ENCODE measurements at regions not wholly inside any gene's neighbourhood (a gene's known extent, or its start where the extent isn't known, plus 50 kb on each side); places are given as distances from the start of the nearest gene placed in this dataset.

DNA sequence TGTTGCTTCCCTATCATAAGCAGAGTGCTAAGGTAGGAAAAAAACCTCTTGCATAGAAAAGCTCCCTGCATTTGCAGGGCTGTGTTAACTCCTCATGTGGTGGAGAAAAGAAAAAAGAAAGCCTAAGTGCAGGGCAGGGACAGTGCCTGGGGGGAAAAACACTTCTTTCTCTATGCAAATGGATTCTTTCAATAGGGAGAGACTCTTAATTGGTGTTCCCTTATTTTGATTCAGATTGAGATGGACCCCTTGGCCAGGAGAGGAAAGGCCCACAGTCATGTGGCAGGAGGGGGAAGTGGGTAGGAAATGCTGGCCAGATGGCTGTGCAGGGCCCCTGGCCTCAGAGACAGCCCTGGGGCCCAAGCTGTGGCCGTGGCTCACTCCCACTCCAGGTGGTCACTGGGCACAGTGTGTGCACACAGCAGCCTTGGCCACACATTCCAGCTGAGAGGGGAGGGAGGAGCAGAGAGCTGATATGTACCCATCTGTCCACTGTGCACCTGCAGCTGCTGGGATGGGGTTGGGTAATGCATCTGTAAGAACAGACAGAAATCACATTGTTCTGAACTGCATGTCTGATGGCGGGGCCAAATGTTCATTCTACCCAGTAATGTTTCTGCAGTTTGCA, 410.4 kb downstream of the DSC3 start:
- DNase-seq (ENCODE audit: low read depth, low spot score) (no peak), ATAC-seq (no peak)
- Histone ChIP-seq H3K27me3 (ENCODE audit: control insufficient read depth, insufficient read depth, low read length) (no peaks in the 10 kb centered on the region), H3K36me3 (ENCODE audit: control insufficient read depth, insufficient read depth, low read length) (no peaks in the 10 kb centered on the region), H3K9me3 (ENCODE audit: control insufficient read depth, insufficient read depth, low read depth, low read length) (no peaks in the 10 kb centered on the region), H3K27ac (ENCODE audit: low read length) (no peak overlapping the region), H3K4me1 (ENCODE audit: control insufficient read depth, insufficient read depth, low read length) (no peaks in the 10 kb centered on the region), H3K4me3 (ENCODE audit: low read depth in 2 of 2, low read length in 2 of 2) (no peak overlapping the region)
- intact Hi-C loops (cut with micrococcal nuclease; ENCODE audit: unreplicated experiment) (no loop called here), in situ Hi-C loops (cut with HindIII; ENCODE audit: low pct_unique_long_range_greater_than_20kb, low sequenced_read_pairs) (no loop called here)
- POLR2A ChIA-PET = no interaction called here
- TF ChIP-seq, protein P1, sequence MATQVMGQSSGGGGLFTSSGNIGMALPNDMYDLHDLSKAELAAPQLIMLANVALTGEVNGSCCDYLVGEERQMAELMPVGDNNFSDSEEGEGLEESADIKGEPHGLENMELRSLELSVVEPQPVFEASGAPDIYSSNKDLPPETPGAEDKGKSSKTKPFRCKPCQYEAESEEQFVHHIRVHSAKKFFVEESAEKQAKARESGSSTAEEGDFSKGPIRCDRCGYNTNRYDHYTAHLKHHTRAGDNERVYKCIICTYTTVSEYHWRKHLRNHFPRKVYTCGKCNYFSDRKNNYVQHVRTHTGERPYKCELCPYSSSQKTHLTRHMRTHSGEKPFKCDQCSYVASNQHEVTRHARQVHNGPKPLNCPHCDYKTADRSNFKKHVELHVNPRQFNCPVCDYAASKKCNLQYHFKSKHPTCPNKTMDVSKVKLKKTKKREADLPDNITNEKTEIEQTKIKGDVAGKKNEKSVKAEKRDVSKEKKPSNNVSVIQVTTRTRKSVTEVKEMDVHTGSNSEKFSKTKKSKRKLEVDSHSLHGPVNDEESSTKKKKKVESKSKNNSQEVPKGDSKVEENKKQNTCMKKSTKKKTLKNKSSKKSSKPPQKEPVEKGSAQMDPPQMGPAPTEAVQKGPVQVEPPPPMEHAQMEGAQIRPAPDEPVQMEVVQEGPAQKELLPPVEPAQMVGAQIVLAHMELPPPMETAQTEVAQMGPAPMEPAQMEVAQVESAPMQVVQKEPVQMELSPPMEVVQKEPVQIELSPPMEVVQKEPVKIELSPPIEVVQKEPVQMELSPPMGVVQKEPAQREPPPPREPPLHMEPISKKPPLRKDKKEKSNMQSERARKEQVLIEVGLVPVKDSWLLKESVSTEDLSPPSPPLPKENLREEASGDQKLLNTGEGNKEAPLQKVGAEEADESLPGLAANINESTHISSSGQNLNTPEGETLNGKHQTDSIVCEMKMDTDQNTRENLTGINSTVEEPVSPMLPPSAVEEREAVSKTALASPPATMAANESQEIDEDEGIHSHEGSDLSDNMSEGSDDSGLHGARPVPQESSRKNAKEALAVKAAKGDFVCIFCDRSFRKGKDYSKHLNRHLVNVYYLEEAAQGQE (IDR thresholded peaks at IDR 0.05; ENCODE audit: insufficient read depth in 1 of 2, low read depth in 2 of 2, low read length in 1 of 2) = no peak
- TF ChIP-seq SIN3A (IDR thresholded peaks at IDR 0.05; ENCODE audit: borderline replicate concordance, insufficient read depth, low read depth, low read length) = no peak
- no peak for TF ChIP-seq TCF7L2 (IDR thresholded peaks at IDR 0.05; ENCODE audit: low read depth, low read length)
- TF ChIP-seq, protein P2, sequence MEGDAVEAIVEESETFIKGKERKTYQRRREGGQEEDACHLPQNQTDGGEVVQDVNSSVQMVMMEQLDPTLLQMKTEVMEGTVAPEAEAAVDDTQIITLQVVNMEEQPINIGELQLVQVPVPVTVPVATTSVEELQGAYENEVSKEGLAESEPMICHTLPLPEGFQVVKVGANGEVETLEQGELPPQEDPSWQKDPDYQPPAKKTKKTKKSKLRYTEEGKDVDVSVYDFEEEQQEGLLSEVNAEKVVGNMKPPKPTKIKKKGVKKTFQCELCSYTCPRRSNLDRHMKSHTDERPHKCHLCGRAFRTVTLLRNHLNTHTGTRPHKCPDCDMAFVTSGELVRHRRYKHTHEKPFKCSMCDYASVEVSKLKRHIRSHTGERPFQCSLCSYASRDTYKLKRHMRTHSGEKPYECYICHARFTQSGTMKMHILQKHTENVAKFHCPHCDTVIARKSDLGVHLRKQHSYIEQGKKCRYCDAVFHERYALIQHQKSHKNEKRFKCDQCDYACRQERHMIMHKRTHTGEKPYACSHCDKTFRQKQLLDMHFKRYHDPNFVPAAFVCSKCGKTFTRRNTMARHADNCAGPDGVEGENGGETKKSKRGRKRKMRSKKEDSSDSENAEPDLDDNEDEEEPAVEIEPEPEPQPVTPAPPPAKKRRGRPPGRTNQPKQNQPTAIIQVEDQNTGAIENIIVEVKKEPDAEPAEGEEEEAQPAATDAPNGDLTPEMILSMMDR (IDR thresholded peaks at IDR 0.05) = no peak
- TF ChIP-seq POLR2AphosphoS5 (IDR thresholded peaks at IDR 0.05; ENCODE audit: low read depth, low read length) = no peak
- CTCF ChIA-PET = no interaction called here
- no TSS peak for BruUV-seq (replicated peaks)

DNA sequence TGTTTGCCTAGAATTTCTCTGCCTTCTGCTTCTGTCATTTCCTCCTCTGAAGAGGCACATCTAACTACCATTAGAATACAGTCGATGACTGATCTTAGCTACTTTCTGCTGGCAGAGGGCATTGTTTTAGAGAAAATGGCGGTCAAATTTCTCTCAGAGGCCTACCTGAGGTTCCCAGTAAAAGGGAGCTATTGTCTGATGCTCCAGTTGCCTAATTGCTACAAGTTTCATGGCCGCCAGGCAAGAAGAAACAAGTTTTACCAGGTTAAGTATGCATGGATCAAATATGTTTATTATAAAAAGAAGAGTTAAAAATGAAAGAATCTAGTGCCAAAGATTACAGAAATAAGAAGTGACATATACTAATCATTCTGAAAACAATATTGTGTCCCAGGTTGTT, 416.6 kb downstream of the DSC3 start:
- POLR2A ChIA-PET = no interaction called here
- H3K9me3 ChIP-seq (ENCODE audit: control insufficient read depth, insufficient read depth, low read depth, low read length) = no peaks in the 10 kb centered on the region
- BruUV-seq (replicated peaks) = no TSS peak
- DNase-seq (ENCODE audit: low read depth, low spot score) (no peak), ATAC-seq (no peak)
- H3K36me3 ChIP-seq (ENCODE audit: control insufficient read depth, insufficient read depth, low read length) = no peaks in the 10 kb centered on the region
- no peak overlapping the region for H3K27ac ChIP-seq (ENCODE audit: low read length)
- H3K4me1 ChIP-seq (ENCODE audit: control insufficient read depth, insufficient read depth, low read length) = no peaks in the 10 kb centered on the region
- no peaks in the 10 kb centered on the region for H3K27me3 ChIP-seq (ENCODE audit: control insufficient read depth, insufficient read depth, low read length)
- no peak for TF ChIP-seq TCF7L2 (IDR thresholded peaks at IDR 0.05; ENCODE audit: low read depth, low read length)
- TF ChIP-seq, protein P1 (IDR thresholded peaks at IDR 0.05; ENCODE audit: insufficient read depth in 1 of 2, low read depth in 2 of 2, low read length in 1 of 2) = no peak
- TF ChIP-seq, protein P2 (IDR thresholded peaks at IDR 0.05) = no peak
- no peak for TF ChIP-seq POLR2AphosphoS5 (IDR thresholded peaks at IDR 0.05; ENCODE audit: low read depth, low read length)
- TF ChIP-seq SIN3A (IDR thresholded peaks at IDR 0.05; ENCODE audit: borderline replicate concordance, insufficient read depth, low read depth, low read length) = no peak
- no peak overlapping the region for H3K4me3 ChIP-seq (ENCODE audit: low read depth in 2 of 2, low read length in 2 of 2)
- intact Hi-C loops (cut with micrococcal nuclease; ENCODE audit: unreplicated experiment) = no loop called here
- CTCF ChIA-PET = no interaction called here
- in situ Hi-C loops (cut with HindIII; ENCODE audit: low pct_unique_long_range_greater_than_20kb, low sequenced_read_pairs) = no loop called here

Measured in Panc1 (cell line).